CD4-positive, alpha-beta T cell (primary cell): ENCODE measurements at regions not wholly inside any gene's neighbourhood (a gene's known extent, or its start where the extent isn't known, plus 50 kb on each side); places are given as distances from the start of the nearest gene placed in this dataset.

Experiments
- ATAC-seq: fragments of 200-7000 bp; cut with Tn5 transposase; one replicate; pipeline ENCODE4 v1.10.0; 2022; ENCODE audit warnings: mild to moderate bottlenecking; ENCODE audit not compliant: poor library complexity
- CTCF ChIA-PET: fragments of 350-600 bp; sonication (Branson Sonifier 250); formaldehyde crosslinking; loops from one replicate; lab custom pipeline; 2021; ENCODE audit warnings: antibody characterized with exemption, inconsistent platforms; lab: Charles Lee
- POLR2A ChIA-PET: fragments of 350-600 bp; sonication (Branson Sonifier 250); formaldehyde crosslinking; loops from one replicate; lab custom pipeline; 2021; ENCODE audit warnings: antibody characterized with exemption, inconsistent platforms; lab: Charles Lee
- DNase-seq, 14 experiments: peaks; one replicate each; pipeline ENCODE4 v3.0.0-alpha.2; 2013 to 2020; ENCODE audit warnings: mixed read lengths in 2 of 14
- H3K27ac ChIP-seq, 2 donors: one replicate each; pipeline versions ENCODE4 v1.5.1 to v1.7.0; 2013; ENCODE audit warnings: low read length in 2 of 2, low read depth in 1 of 2, mild to moderate bottlenecking in 1 of 2
- H3K27me3 ChIP-seq, 2 experiments: 1 replicate in 1 of 2; 2 replicates in 1 of 2; pipeline versions ENCODE4 v1.6.1 to v1.7.0; 2013; ENCODE audit warnings: low read length in 2 of 2, control low read depth in 1 of 2, mild to moderate bottlenecking in 1 of 2, moderate library complexity in 1 of 2; ENCODE audit not compliant: insufficient read depth in 2 of 2, control insufficient read depth in 1 of 2
- H3K36me3 ChIP-seq: one replicate; pipeline ENCODE4 v1.6.1; 2013; ENCODE audit warnings: low read length, control low read depth; ENCODE audit not compliant: insufficient read depth
- H3K4me1 ChIP-seq: one replicate; pipeline ENCODE4 v1.6.1; 2013; ENCODE audit warnings: low read length, control low read depth; ENCODE audit not compliant: insufficient read depth
- H3K4me3 ChIP-seq: one replicate; pipeline ENCODE4 v1.5.1; 2013; ENCODE audit warnings: mild to moderate bottlenecking, low read length, moderate library complexity
- H3K9me3 ChIP-seq, 2 experiments: 1 replicate in 1 of 2; 2 replicates in 1 of 2; pipeline versions ENCODE4 v1.6.1 to v1.7.0; 2013; ENCODE audit warnings: low read length in 2 of 2, mild to moderate bottlenecking in 2 of 2, control low read depth in 1 of 2, moderate library complexity in 1 of 2; ENCODE audit not compliant: control insufficient read depth in 1 of 2, insufficient read depth in 1 of 2
- H3K27ac Mint-ChIP-seq: one replicate; pipeline ENCODE4 v1.8.0; 2020; ENCODE audit warnings: mixed read lengths
- H3K27me3 Mint-ChIP-seq: one replicate; pipeline ENCODE4 v1.8.0; 2021; ENCODE audit warnings: mixed read lengths
- H3K36me3 Mint-ChIP-seq: one replicate; pipeline ENCODE4 v1.8.0; 2021; ENCODE audit warnings: low read depth, mixed read lengths
- H3K4me1 Mint-ChIP-seq: one replicate; pipeline ENCODE4 v1.8.0; 2021; ENCODE audit warnings: low read depth, mixed read lengths
- H3K4me3 Mint-ChIP-seq: one replicate; pipeline ENCODE4 v1.8.0; 2020; ENCODE audit warnings: mild to moderate bottlenecking, mixed read lengths
- H3K9me3 Mint-ChIP-seq: one replicate; pipeline ENCODE4 v1.8.0; 2020; ENCODE audit warnings: mixed read lengths
- intact Hi-C, 2 experiments: fragments of 100-400 bp; cut with DNase I in 1 of 2; cut with micrococcal nuclease in 1 of 2; formaldehyde crosslinking; loops; one replicate each; pipeline versions ENCODE4 v1.15.1 to v1.9.0; 2023 to 2025; cut with DNase I, micrococcal nuclease
- TF ChIP-seq, protein P1 (sequence below): fragments of 200-600 bp; IDR thresholded peaks from one replicate; pipeline ENCODE4 v1.8.0; 2022; ENCODE audit warnings: antibody characterized with exemption, mild to moderate bottlenecking

DNA sequence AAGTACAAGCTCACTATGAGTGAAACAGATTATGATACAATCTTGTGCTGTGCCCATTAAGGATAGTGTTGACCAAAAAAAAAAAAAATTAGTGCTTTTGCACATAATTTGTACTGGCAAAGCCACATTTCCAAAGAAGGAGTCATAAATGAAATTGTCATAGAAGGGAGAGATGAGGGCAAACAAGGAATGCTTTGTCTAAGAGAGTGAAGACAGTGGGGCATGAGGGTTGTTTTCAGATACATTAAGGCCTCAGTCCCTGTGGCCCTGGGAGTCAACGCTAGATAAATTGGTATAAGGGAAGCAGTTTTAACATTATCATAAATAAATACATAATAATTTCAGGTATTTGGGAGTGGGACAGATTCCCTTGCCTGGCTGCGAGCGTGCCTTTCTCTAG lies 267.5 kb upstream of the PRKCQ start:
- Mint-ChIP-seq H3K4me3 (no peak overlapping the region), H3K4me1 (no peaks in the 10 kb centered on the region), H3K36me3 (no peaks in the 10 kb centered on the region), H3K9me3 (no peaks in the 10 kb centered on the region), H3K27me3 (peaks cover 5% of the 10 kb centered on the region), H3K27ac (no peak overlapping the region)
- no peaks in the 10 kb centered on the region for H3K9me3 ChIP-seq
- intact Hi-C loops, result no loop called here
- POLR2A ChIA-PET, result no interaction called here
- TF ChIP-seq, protein P1, sequence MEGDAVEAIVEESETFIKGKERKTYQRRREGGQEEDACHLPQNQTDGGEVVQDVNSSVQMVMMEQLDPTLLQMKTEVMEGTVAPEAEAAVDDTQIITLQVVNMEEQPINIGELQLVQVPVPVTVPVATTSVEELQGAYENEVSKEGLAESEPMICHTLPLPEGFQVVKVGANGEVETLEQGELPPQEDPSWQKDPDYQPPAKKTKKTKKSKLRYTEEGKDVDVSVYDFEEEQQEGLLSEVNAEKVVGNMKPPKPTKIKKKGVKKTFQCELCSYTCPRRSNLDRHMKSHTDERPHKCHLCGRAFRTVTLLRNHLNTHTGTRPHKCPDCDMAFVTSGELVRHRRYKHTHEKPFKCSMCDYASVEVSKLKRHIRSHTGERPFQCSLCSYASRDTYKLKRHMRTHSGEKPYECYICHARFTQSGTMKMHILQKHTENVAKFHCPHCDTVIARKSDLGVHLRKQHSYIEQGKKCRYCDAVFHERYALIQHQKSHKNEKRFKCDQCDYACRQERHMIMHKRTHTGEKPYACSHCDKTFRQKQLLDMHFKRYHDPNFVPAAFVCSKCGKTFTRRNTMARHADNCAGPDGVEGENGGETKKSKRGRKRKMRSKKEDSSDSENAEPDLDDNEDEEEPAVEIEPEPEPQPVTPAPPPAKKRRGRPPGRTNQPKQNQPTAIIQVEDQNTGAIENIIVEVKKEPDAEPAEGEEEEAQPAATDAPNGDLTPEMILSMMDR, result no peak
- DNase-seq (no peak), ATAC-seq (no peak)
- H3K36me3 ChIP-seq, result no peaks in the 10 kb centered on the region
- no peak overlapping the region for H3K4me3 ChIP-seq
- H3K4me1 ChIP-seq, result no peaks in the 10 kb centered on the region
- H3K27me3 ChIP-seq, result no peaks in the 10 kb centered on the region
- CTCF ChIA-PET, result no interaction called here
- no peak overlapping the region for H3K27ac ChIP-seq

DNA sequence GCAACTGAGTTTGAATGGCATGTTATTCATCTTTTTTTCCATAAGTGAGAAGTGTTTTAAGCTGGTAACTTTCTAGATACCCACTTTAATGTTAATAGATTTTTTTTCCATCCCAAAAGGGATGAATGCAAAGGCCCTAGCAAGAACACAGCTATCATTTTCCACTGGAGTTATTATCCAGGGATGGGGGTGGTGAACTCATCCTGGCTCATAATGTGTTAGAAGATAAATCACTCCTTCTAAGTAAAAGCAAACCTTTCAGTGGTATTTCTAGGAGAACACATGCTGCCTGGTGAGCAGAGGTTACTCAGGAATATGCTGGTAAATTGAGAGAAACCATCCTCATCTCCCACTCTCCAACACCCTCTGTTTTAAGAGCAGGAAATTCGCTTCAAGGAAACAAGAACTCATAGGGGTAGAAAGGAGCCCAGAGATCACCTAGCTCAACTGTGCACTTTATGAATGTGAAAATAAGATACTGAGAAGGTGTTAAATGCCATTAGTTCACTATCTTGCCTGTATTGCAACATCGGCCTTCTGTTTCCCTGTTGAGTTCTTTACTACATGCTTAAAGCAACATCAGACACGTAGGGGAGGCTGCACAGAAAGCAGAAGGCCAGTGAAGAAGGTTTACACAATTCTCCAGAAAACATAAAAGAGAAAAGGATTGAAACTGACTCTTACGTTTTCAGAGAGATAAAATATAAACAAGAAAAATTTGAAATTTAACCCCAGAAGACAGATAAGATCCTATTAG lies 264.0 kb upstream of the PRKCQ start:
- H3K27me3 Mint-ChIP-seq, result no peaks in the 10 kb centered on the region
- ChIA-PET CTCF (no interaction called here), POLR2A (no interaction called here)
- no peaks in the 10 kb centered on the region for H3K9me3 ChIP-seq
- H3K36me3 ChIP-seq, result no peaks in the 10 kb centered on the region
- no peaks in the 10 kb centered on the region for H3K36me3 Mint-ChIP-seq
- no peak overlapping the region for H3K4me3 ChIP-seq
- no peak overlapping the region for H3K4me3 Mint-ChIP-seq
- no peaks in the 10 kb centered on the region for H3K27me3 ChIP-seq
- TF ChIP-seq, protein P1, result no peak
- H3K9me3 Mint-ChIP-seq, result no peaks in the 10 kb centered on the region
- no peaks in the 10 kb centered on the region for H3K4me1 ChIP-seq
- H3K4me1 Mint-ChIP-seq, result no peaks in the 10 kb centered on the region
- no peak overlapping the region for H3K27ac ChIP-seq
- DNase-seq, result no peak
- intact Hi-C loops, result no loop called here
- no peak for ATAC-seq
- H3K27ac Mint-ChIP-seq, result no peak overlapping the region

DNA sequence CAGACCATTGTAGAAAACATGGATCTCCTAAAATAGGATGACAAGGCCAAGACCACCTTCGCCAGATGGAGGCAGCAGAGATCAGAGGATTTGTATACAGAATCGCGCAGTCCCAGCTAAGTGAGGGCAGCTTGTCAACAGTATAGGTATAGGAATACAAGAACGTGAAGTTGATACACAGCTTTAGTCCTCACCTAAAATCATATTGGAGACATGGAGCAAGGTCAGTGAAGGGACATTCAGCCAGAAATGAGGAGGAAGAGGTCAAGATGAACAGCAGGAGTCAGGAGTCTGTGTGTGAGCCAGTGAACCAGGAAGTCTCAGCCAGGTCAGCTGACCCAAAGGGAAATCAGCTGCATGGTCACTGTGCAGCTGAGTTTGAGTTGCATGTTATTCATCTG lies 263.4 kb upstream of the PRKCQ start:
- no peak overlapping the region for H3K4me3 ChIP-seq
- Mint-ChIP-seq H3K4me3 (no peak overlapping the region), H3K27me3 (no peaks in the 10 kb centered on the region), H3K36me3 (no peaks in the 10 kb centered on the region), H3K27ac (no peak overlapping the region), H3K4me1 (no peaks in the 10 kb centered on the region), H3K9me3 (no peaks in the 10 kb centered on the region)
- H3K27ac ChIP-seq, result no peak overlapping the region
- intact Hi-C loops, result no loop called here
- TF ChIP-seq, protein P1, result no peak
- CTCF ChIA-PET, result no interaction called here
- H3K4me1 ChIP-seq, result no peaks in the 10 kb centered on the region
- H3K36me3 ChIP-seq, result no peaks in the 10 kb centered on the region
- POLR2A ChIA-PET, result no interaction called here
- ATAC-seq (no peak), DNase-seq (peak in 3 of 14 experiments; percentile 7 to 18 (median 12))
- H3K9me3 ChIP-seq, result no peaks in the 10 kb centered on the region
- no peaks in the 10 kb centered on the region for H3K27me3 ChIP-seq
